Common myeloid progenitor, CD34-positive (primary cell): ENCODE measurements at regions not wholly inside any gene's neighbourhood (a gene's known extent, or its start where the extent isn't known, plus 50 kb on each side); places are given as distances from the start of the nearest gene placed in this dataset.

Source experiments
- CTCF ChIA-PET: fragments of 350-600 bp; sonication (Branson Sonifier 250); formaldehyde crosslinking; loops from one replicate; lab custom pipeline; 2021; ENCODE audit warnings: antibody characterized with exemption; lab: Charles Lee
- POLR2A ChIA-PET: fragments of 350-600 bp; sonication (Branson Sonifier 250); formaldehyde crosslinking; loops from one replicate; lab custom pipeline; 2021; ENCODE audit warnings: antibody characterized with exemption; lab: Charles Lee
- DNase-seq, 3 donors: peaks; one replicate each; pipeline versions ENCODE4 v3.0.0 to v3.0.0-alpha.2; 2013
- H3K27ac ChIP-seq, 2 experiments: 1 replicate in 1 of 2; 2 replicates in 1 of 2; pipeline ENCODE4 v1.7.0; 2013; ENCODE audit warnings: inconsistent platforms in 2 of 2, low read length in 2 of 2, mild to moderate bottlenecking in 2 of 2, low read depth in 1 of 2, moderate library complexity in 1 of 2; ENCODE audit not compliant: severe bottlenecking in 2 of 2, insufficient read depth in 1 of 2, poor library complexity in 1 of 2
- H3K27me3 ChIP-seq, 5 experiments: replicated peaks in 2 of 5; 1 replicate in 3 of 5; 2 replicates in 2 of 5; pipeline versions ENCODE4 v1.6.1 to v1.7.0; 2013; ENCODE audit warnings: low read length in 4 of 5, mild to moderate bottlenecking in 2 of 5, moderate library complexity in 2 of 5, inconsistent platforms in 1 of 5; ENCODE audit not compliant: insufficient read depth in 5 of 5, control insufficient read depth in 4 of 5
- H3K36me3 ChIP-seq, 4 experiments: 1 replicate in 2 of 4; 2 replicates in 2 of 4; pipeline versions ENCODE4 v1.6.1 to v1.7.0; 2013; ENCODE audit warnings: low read length in 3 of 4, control low read depth in 1 of 4, mild to moderate bottlenecking in 1 of 4; ENCODE audit not compliant: control insufficient read depth in 4 of 4, insufficient read depth in 4 of 4
- H3K4me1 ChIP-seq, 4 experiments: 1 replicate in 3 of 4; 2 replicates in 1 of 4; pipeline versions ENCODE4 v1.6.1 to v1.7.1; 2013; ENCODE audit warnings: low read length in 3 of 4, mild to moderate bottlenecking in 3 of 4, control low read depth in 1 of 4, inconsistent platforms in 1 of 4, moderate library complexity in 1 of 4; ENCODE audit not compliant: control insufficient read depth in 4 of 4, insufficient read depth in 4 of 4; ENCODE audit errors: control extremely low read depth in 1 of 4
- H3K4me3 ChIP-seq, 7 experiments: 1 replicate in 4 of 7; 2 replicates in 3 of 7; pipeline versions ENCODE4 v1.5.1 to v1.7.0; 2013; ENCODE audit warnings: mild to moderate bottlenecking in 7 of 7, low read length in 6 of 7, moderate library complexity in 6 of 7, inconsistent platforms in 2 of 7, low read depth in 2 of 7, control low read depth in 1 of 7; ENCODE audit not compliant: insufficient read depth in 4 of 7, control insufficient read depth in 1 of 7; ENCODE audit errors: extremely low read depth in 1 of 7
- H3K9me3 ChIP-seq, 5 experiments: 1 replicate in 4 of 5; 2 replicates in 1 of 5; pipeline versions ENCODE4 v1.6.1 to v1.7.1; 2013; ENCODE audit warnings: low read length in 4 of 5, mild to moderate bottlenecking in 2 of 5, inconsistent platforms in 1 of 5, low read depth in 1 of 5, moderate library complexity in 1 of 5; ENCODE audit not compliant: control insufficient read depth in 4 of 5, insufficient read depth in 2 of 5; ENCODE audit errors: control extremely low read depth in 1 of 5
- whole genome bisulfite sequencing: methylation state at CpG from one replicate; pipeline ENCODE4 v1.1.5; 2013; ENCODE audit not compliant: insufficient coverage; 5-methylcytosine and 5-hydroxymethylcytosine counted together

DNA sequence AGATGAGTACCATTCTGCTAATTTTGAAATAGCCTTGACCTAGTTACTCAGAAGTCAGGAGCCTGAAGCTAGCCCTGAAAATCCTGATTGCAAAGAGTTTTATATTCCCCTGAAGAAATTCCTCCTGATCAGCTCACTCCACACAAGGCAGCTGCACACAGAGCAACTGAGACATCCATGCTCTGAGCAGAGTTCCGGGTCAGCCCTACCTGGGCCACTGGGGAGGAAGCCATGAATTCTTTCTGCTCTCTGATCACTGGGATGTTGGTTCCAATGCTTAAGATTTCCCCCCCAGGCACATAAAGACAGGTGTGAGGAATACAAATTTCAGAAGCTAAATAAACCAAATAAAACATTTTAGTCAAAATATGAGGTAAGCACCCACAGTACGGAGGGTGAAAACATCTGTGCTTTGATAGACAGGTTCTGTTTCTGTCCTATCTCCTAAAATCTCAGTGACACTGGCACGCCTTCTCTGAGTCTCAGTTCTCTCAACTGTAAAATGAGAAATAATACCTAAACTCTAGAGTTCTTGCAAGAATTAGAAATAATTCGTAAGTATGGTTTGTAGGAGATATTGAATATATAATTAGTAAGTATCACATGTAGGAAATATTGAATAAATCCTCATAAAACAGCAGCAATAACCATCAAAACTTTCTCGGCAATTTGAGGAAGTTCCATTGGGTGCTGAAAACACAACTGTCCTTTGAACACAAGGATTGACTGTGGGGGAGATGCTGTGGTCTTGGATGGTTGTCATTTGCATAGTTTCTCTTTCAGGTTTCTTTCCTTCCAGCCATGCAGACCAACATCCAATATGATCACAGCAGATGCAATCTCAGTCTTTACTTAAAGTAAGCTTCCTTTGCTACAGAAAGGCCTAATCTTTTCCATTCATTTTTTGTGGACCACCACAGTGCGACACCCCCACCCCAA is 133.0 kb upstream of the TNS3 start:
- ChIA-PET POLR2A (no interaction called here), CTCF (no interaction called here)

DNA sequence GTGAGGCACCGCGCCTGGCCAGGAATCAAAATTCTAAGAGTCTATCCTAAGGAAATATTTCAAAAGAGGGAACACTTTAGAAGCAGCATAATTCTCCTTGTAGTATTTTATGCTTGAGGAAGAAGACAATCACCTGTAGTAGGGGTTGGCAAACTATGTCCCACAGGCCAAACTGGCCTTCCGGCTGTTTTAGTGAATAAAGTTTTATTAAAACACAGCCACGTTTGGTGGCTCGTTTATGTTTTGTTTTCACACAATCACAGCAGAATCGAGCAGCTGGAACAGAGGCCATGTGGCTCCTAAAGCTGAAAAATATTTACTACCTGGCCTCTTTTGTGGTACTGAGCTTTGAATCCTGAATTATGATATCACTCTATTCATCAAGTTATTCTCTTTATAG is 131.7 kb upstream of the TNS3 start:
- H3K27ac ChIP-seq, result no peak overlapping the region
- no peaks in the 10 kb centered on the region for H3K36me3 ChIP-seq
- H3K27me3 ChIP-seq, result no peaks in the 10 kb centered on the region
- DNase-seq, result no peak
- H3K9me3 ChIP-seq, result no peaks in the 10 kb centered on the region
- H3K4me3 ChIP-seq, result no peak overlapping the region
- no peaks in the 10 kb centered on the region for H3K4me1 ChIP-seq
- CTCF ChIA-PET, result no interaction called here
- POLR2A ChIA-PET, result no interaction called here
- 98% methylated on average over 6 of the region's 6 CpGs for WGBS

More for the DNA sequence above, 133.0 kb upstream of the TNS3 start:
- H3K9me3 ChIP-seq, result no peaks in the 10 kb centered on the region
- H3K27ac ChIP-seq, result no peak overlapping the region
- H3K36me3 ChIP-seq, result no peaks in the 10 kb centered on the region
- DNase-seq, result peak in 2 of 3 donors; percentile 55 to 58
- no peak overlapping the region for H3K4me3 ChIP-seq
- 86% methylated on average over 3 of the region's 6 CpGs for WGBS
- no peaks in the 10 kb centered on the region for H3K4me1 ChIP-seq
- no peaks in the 10 kb centered on the region for H3K27me3 ChIP-seq

DNA sequence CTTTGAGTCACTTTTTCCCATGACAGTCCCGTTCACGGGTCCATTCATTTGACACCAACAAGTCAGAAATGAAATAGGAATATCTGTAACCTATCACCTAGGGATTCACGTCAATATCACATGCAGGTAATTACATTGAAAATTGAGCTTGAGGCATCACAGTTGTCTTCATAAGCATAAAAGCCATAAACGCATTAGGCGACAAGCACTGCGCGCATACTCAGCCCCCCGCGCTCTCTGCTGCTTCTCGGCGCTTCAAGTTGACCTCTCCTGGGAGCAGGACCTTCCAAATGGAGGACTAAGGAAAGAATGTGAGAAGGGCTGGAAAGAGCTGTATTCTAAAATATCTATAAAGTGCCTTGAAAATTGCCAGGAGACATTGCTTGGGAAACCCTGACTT is 130.5 kb upstream of the TNS3 start:
- WGBS, result 99% methylated on average over 10 of the region's 11 CpGs
- CTCF ChIA-PET, result interaction anchor here (1.0 kb wide), 1 partner anchor 22 kb away, joined by 3 read pairs; no protein-coding TSS in a partner anchor
- no peaks in the 10 kb centered on the region for H3K27me3 ChIP-seq
- no peaks in the 10 kb centered on the region for H3K36me3 ChIP-seq
- no peak for DNase-seq
- POLR2A ChIA-PET, result no interaction called here
- no peak overlapping the region for H3K4me3 ChIP-seq
- no peaks in the 10 kb centered on the region for H3K9me3 ChIP-seq
- no peak overlapping the region for H3K27ac ChIP-seq
- H3K4me1 ChIP-seq, result no peaks in the 10 kb centered on the region

GRCh38 chr7:47711776-47712175 is 129.9 kb upstream of the TNS3 start:
- Histone ChIP-seq H3K36me3 (no peaks in the 10 kb centered on the region), H3K27ac (no peak overlapping the region), H3K4me3 (no peak overlapping the region), H3K27me3 (no peaks in the 10 kb centered on the region), H3K9me3 (no peaks in the 10 kb centered on the region), H3K4me1 (no peaks in the 10 kb centered on the region)
- 97% methylated on average over 9 of the region's 12 CpGs for WGBS
- CTCF ChIA-PET, result interaction anchor here (1.0 kb wide), 1 partner anchor 21 kb away, joined by 3 read pairs; no protein-coding TSS in a partner anchor
- POLR2A ChIA-PET, result no interaction called here
- DNase-seq, result no peak

DNA sequence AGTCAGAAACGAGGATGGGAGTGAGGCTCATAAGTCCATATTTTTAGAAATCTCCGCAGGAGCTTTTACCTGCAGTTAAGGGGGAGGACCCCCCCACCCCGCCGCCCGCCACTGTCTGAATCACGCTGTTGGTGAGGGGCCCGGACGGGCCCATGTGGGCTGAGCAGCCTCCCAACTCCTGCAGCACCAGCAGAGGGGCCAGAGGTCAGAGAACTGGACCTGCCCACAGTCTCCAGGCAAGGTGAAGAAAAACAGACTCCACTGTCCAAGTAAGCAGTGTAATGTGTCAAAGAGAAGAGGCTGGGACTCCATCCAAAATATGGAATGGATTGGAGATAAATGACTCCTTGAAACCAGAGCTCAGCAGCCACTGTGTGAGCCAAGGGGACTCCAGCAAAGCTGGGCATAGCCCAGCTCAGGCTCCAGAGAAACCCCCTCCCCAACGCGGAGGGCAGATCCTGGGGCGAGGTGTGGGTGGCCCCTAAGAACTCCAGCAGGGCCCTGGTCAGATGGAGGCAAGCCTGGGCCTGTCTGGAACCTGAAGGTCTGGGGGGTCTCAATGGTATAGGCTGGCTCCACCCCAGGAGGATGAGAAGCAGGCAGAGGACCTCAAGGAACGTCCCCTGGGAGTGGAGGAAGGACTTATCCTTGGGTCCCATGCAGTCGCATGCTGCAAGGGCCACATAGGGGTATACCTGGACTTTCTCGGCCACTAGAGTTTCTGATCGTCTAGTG is 128.5 kb upstream of the TNS3 start:
- CTCF ChIA-PET, result no interaction called here
- H3K4me1 ChIP-seq, result no peaks in the 10 kb centered on the region
- 84% methylated on average over 14 of the region's 15 CpGs for WGBS
- no peaks in the 10 kb centered on the region for H3K27me3 ChIP-seq
- H3K36me3 ChIP-seq, result no peaks in the 10 kb centered on the region
- no peak overlapping the region for H3K4me3 ChIP-seq
- POLR2A ChIA-PET, result no interaction called here
- H3K27ac ChIP-seq, result no peak overlapping the region
- H3K9me3 ChIP-seq, result no peaks in the 10 kb centered on the region
- DNase-seq, result no peak

- no peaks in the 10 kb centered on the region for H3K9me3 ChIP-seq
- no peak overlapping the region for H3K27ac ChIP-seq
- no peaks in the 10 kb centered on the region for H3K4me1 ChIP-seq
- H3K4me3 ChIP-seq, result no peak overlapping the region
- POLR2A ChIA-PET, result interaction anchor here (0.6 kb wide), 1 partner anchor 487 kb away, joined by 3 read pairs; no protein-coding TSS in a partner anchor
- CTCF ChIA-PET, result no interaction called here
- no peak for DNase-seq
- H3K36me3 ChIP-seq, result no peaks in the 10 kb centered on the region
- no peaks in the 10 kb centered on the region for H3K27me3 ChIP-seq
- 95% methylated on average over 6 of the region's 6 CpGs for WGBS
Measured at GRCh38 chr7:47709451-47709850, 127.5 kb upstream of the TNS3 start.

- no peak for DNase-seq
- Histone ChIP-seq H3K27ac (no peak overlapping the region), H3K27me3 (no peaks in the 10 kb centered on the region), H3K36me3 (no peaks in the 10 kb centered on the region), H3K4me3 (no peak overlapping the region), H3K4me1 (no peaks in the 10 kb centered on the region), H3K9me3 (no peaks in the 10 kb centered on the region)
- CTCF ChIA-PET, result no interaction called here
- 100% methylated on average over 1 of the region's 4 CpGs for WGBS
- POLR2A ChIA-PET, result interaction anchor here (0.6 kb wide), 1 partner anchor 486 kb away, joined by 3 read pairs; no protein-coding TSS in a partner anchor
Measured at GRCh38 chr7:47709051-47709450, 127.1 kb upstream of the TNS3 start.
